Neural cell (in vitro differentiated cells): ENCODE measurements at regions not wholly inside any gene's neighbourhood (a gene's known extent, or its start where the extent isn't known, plus 50 kb on each side); places are given as distances from the start of the nearest gene placed in this dataset.

Experiments used
- H2AFZ ChIP-seq: fragments of 200-600, 300-800 bp; sonication (generic), shearing (Covaris generic); 2 replicates; pipeline ENCODE4 v1.6.0; 2014; ENCODE audit warnings: low read depth, mild to moderate bottlenecking, antibody characterized with exemption, low read length, moderate library complexity
- H3F3A ChIP-seq: fragments of 200-600 bp; shearing (Covaris generic); 2 replicates; pipeline ENCODE4 v1.6.1; 2016; ENCODE audit warnings: mild to moderate bottlenecking, moderate library complexity, mixed read lengths, antibody characterized with exemption, low read length; ENCODE audit not compliant: insufficient read depth, poor library complexity, severe bottlenecking
- H3K27ac ChIP-seq: fragments of 200-600, 300-800 bp; sonication (generic), shearing (Covaris generic); 2 replicates; pipeline ENCODE4 v1.5.1; 2014; ENCODE audit warnings: mild to moderate bottlenecking, low read length, moderate library complexity
- H3K27me3 ChIP-seq: fragments of 300-800, 200-600 bp; sonication (generic), shearing (Covaris generic); 2 replicates; pipeline ENCODE4 v1.6.0; 2014; ENCODE audit warnings: mild to moderate bottlenecking, low read depth, low read length, moderate library complexity; ENCODE audit not compliant: insufficient read depth
- H3K36me3 ChIP-seq: fragments of 300-800, 200-600 bp; sonication (generic), shearing (Covaris generic); 2 replicates; pipeline ENCODE4 v1.5.1; 2014; ENCODE audit warnings: mild to moderate bottlenecking, antibody characterized with exemption, low read length, moderate library complexity; ENCODE audit not compliant: insufficient read depth
- H3K4me2 ChIP-seq: fragments of 300-800, 200-600 bp; sonication (generic), shearing (Covaris generic); 2 replicates; pipeline ENCODE4 v1.6.0; 2014; ENCODE audit warnings: mild to moderate bottlenecking, low read length
- H3K4me3 ChIP-seq: fragments of 300-800, 200-600 bp; sonication (generic), shearing (Covaris generic); 2 replicates; pipeline ENCODE4 v1.5.1; 2014; ENCODE audit warnings: mild to moderate bottlenecking, low read length, moderate library complexity
- H3K79me2 ChIP-seq: fragments of 200-600 bp; shearing (Covaris generic); replicated peaks from 2 replicates; pipeline ENCODE4 v1.6.0; 2014; ENCODE audit warnings: mild to moderate bottlenecking, low read length, moderate library complexity; ENCODE audit not compliant: insufficient read depth
- H3K9ac ChIP-seq: fragments of 300-800, 200-600 bp; sonication (generic), shearing (Covaris generic); 2 replicates; pipeline ENCODE4 v1.6.1; 2016; ENCODE audit warnings: mild to moderate bottlenecking, low read length, mixed read lengths
- H3K9me2 ChIP-seq: fragments of 200-600 bp; shearing (Covaris generic); 2 replicates; pipeline ENCODE4 v1.6.1; 2016; ENCODE audit warnings: mild to moderate bottlenecking, low read length, mixed read lengths; ENCODE audit not compliant: insufficient read depth
- H3K9me3 ChIP-seq: fragments of 200-600, 300-800 bp; sonication (generic), shearing (Covaris generic); 2 replicates; pipeline ENCODE4 v1.6.1; 2016; ENCODE audit warnings: mild to moderate bottlenecking, mixed run types, low read length, moderate library complexity, mixed read lengths
- H4K20me1 ChIP-seq: fragments of 200-600 bp; shearing (Covaris generic); 2 replicates; pipeline ENCODE4 v1.6.1; 2016; ENCODE audit warnings: mild to moderate bottlenecking, mixed run types; ENCODE audit not compliant: insufficient read depth
- CTCF ChIP-seq: fragments of 450-650 bp; IDR thresholded peaks from 2 replicates; pipeline ENCODE4 v1.5.1; 2014; ENCODE audit warnings: antibody characterized with exemption, mild to moderate bottlenecking, moderate library complexity; ENCODE audit not compliant: poor library complexity, severe bottlenecking
- EP300 ChIP-seq: fragments of 450-650 bp; conservative IDR thresholded peaks from 2 replicates; pipeline ENCODE4 v1.6.1; 2014; ENCODE audit warnings: antibody characterized with exemption, mild to moderate bottlenecking, moderate library complexity; ENCODE audit not compliant: poor library complexity, severe bottlenecking
- EZH2 ChIP-seq: fragments of 200-600, 300-800 bp; shearing (Covaris generic), sonication (generic); IDR thresholded peaks from 2 replicates; pipeline ENCODE4 v1.6.1; 2014; ENCODE audit warnings: antibody characterized with exemption, low read length, borderline replicate concordance, mild to moderate bottlenecking; ENCODE audit not compliant: insufficient read depth, poor library complexity, severe bottlenecking
- MXI1 ChIP-seq: fragments of 450-650 bp; conservative IDR thresholded peaks from 2 replicates; pipeline ENCODE4 v1.6.1; 2014; ENCODE audit warnings: antibody characterized with exemption, mild to moderate bottlenecking; ENCODE audit not compliant: poor library complexity, severe bottlenecking
- POLR2AphosphoS5 ChIP-seq: IDR thresholded peaks from 2 replicates; pipeline ENCODE4 v1.6.1; 2012
- RAD21 ChIP-seq: fragments of 450-650 bp; conservative IDR thresholded peaks from 2 replicates; pipeline ENCODE4 v1.6.1; 2014; ENCODE audit warnings: antibody characterized with exemption, mild to moderate bottlenecking, moderate library complexity
- REST ChIP-seq: IDR thresholded peaks from 2 replicates; pipeline ENCODE4 v1.6.1; 2012; ENCODE audit warnings: borderline replicate concordance
- SMC3 ChIP-seq: fragments of 450-650 bp; conservative IDR thresholded peaks from 2 replicates; pipeline ENCODE4 v1.6.1; 2014; ENCODE audit warnings: antibody characterized with exemption, mild to moderate bottlenecking, moderate library complexity; ENCODE audit not compliant: poor library complexity
- TAF1 ChIP-seq: IDR thresholded peaks from 2 replicates; pipeline ENCODE4 v1.6.1; 2012; ENCODE audit warnings: low read depth

- Histone ChIP-seq H2AFZ (no peak overlapping the region), H3K9ac (no peak overlapping the region), H3K79me2 (no peaks in the 10 kb centered on the region), H3K27me3 (no peaks in the 10 kb centered on the region), H3K9me3 (peaks cover 2% of the 10 kb centered on the region), H3F3A (no peaks in the 10 kb centered on the region), H3K9me2 (no peaks in the 10 kb centered on the region), H3K4me3 (no peak overlapping the region), H3K27ac (no peak overlapping the region), H3K36me3 (no peaks in the 10 kb centered on the region), H3K4me2 (no peak overlapping the region), H4K20me1 (no peaks in the 10 kb centered on the region)
- TF ChIP-seq POLR2AphosphoS5, result no peak
- no peak for TF ChIP-seq EZH2
- TF ChIP-seq EP300, result no peak
- TF ChIP-seq TAF1, result no peak
Observed at GRCh38 chr20:24365670-24366069, 103.8 kb upstream of the SYNDIG1 start.

DNA sequence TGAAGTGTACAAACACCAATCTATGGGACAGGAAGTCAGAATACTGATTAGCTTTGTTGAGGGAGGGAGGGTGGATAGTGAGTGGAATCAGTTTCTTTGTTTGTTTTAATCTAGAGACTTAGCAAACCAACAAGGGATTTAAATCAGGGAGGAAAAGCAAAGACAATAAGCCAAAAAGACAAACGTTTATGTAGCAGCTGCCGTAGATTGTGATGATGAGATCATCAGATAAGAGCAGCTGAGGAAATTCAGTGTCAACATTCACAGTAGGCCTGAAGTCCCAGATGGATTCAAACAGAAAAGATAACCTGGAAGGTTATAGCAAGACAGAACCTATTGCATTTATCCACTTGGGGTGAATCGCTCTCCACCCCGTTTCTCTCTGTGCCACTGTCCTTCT is 104.9 kb upstream of the SYNDIG1 start:
- Histone ChIP-seq H3K9ac (no peak overlapping the region), H4K20me1 (no peaks in the 10 kb centered on the region), H3K4me2 (no peak overlapping the region), H3K27me3 (no peaks in the 10 kb centered on the region), H3K9me3 (peaks cover 2% of the 10 kb centered on the region), H3K4me3 (no peak overlapping the region), H3K36me3 (no peaks in the 10 kb centered on the region), H3F3A (no peaks in the 10 kb centered on the region), H2AFZ (no peak overlapping the region), H3K79me2 (no peaks in the 10 kb centered on the region), H3K9me2 (no peaks in the 10 kb centered on the region), H3K27ac (no peak overlapping the region)
- TF ChIP-seq POLR2AphosphoS5, result no peak
- no peak for TF ChIP-seq RAD21
- TF ChIP-seq EZH2, result no peak
- no peak for TF ChIP-seq REST

- no peaks in the 10 kb centered on the region for H3K36me3 ChIP-seq
- no peak overlapping the region for H3K27ac ChIP-seq
- H3K27me3 ChIP-seq, result no peaks in the 10 kb centered on the region
- no peaks in the 10 kb centered on the region for H3F3A ChIP-seq
- H3K79me2 ChIP-seq, result no peaks in the 10 kb centered on the region
- H3K9ac ChIP-seq, result no peak overlapping the region
- no peak overlapping the region for H2AFZ ChIP-seq
- TF ChIP-seq POLR2AphosphoS5 (no peak), EZH2 (no peak), SMC3 (no peak), MXI1 (no peak), REST (no peak), EP300 (no peak), RAD21 (no peak), CTCF (no peak), TAF1 (no peak)
- no peak overlapping the region for H3K4me2 ChIP-seq
- no peaks in the 10 kb centered on the region for H4K20me1 ChIP-seq
- no peaks in the 10 kb centered on the region for H3K9me2 ChIP-seq
- H3K4me3 ChIP-seq, result no peak overlapping the region
- H3K9me3 ChIP-seq, result peaks cover 2% of the 10 kb centered on the region
Observed at GRCh38 chr20:24363031-24363430, 106.4 kb upstream of the SYNDIG1 start.
